SK-N-SH (cell line): ENCODE measurements at regions not wholly inside any gene's neighbourhood (a gene's known extent, or its start where the extent isn't known, plus 50 kb on each side); places are given as distances from the start of the nearest gene placed in this dataset.

Source experiments
- CTCF ChIP-seq: fragments of 200-600 bp; sonication (generic); IDR thresholded peaks from 2 replicates; pipeline ENCODE4 v1.6.1; 2017; ENCODE audit warnings: antibody characterized with exemption, mild to moderate bottlenecking, moderate library complexity
- POLR2AphosphoS5 ChIP-seq: IDR thresholded peaks from 2 replicates; pipeline ENCODE4 v1.6.1; 2012; ENCODE audit warnings: low read depth, low read length
- RAD21 ChIP-seq: IDR thresholded peaks from 2 replicates; pipeline ENCODE4 v1.6.1; 2012; ENCODE audit warnings: mild to moderate bottlenecking, low read length
- RCOR1 ChIP-seq: fragments of 150-350 bp; IDR thresholded peaks from 2 replicates; pipeline ENCODE4 v1.6.1; 2017; ENCODE audit warnings: antibody characterized with exemption, low read length
- SIN3A ChIP-seq: IDR thresholded peaks from 2 replicates; pipeline ENCODE4 v1.6.1; 2012; ENCODE audit warnings: low read depth, mild to moderate bottlenecking, low read length, moderate library complexity, borderline replicate concordance
- TAF1 ChIP-seq: IDR thresholded peaks from 2 replicates; pipeline ENCODE4 v1.6.1; 2012; ENCODE audit warnings: low read depth, mild to moderate bottlenecking, low read length, moderate library complexity, borderline replicate concordance
- TEAD4 ChIP-seq: IDR thresholded peaks from 2 replicates; pipeline ENCODE4 v1.4.0; 2012; ENCODE audit warnings: mild to moderate bottlenecking, borderline replicate concordance; ENCODE audit not compliant: insufficient read depth
- TF ChIP-seq, protein P1 (sequence below): fragments of 150-350 bp; IDR thresholded peaks from 2 replicates; pipeline ENCODE4 v1.6.1; 2017; ENCODE audit warnings: antibody characterized with exemption, low read length, low read depth, borderline replicate concordance
- TF ChIP-seq, protein P2 (sequence below): IDR thresholded peaks from 2 replicates; pipeline ENCODE4 v1.4.0; 2012; ENCODE audit warnings: low read depth, borderline replicate concordance
- TF ChIP-seq, protein P3 (sequence below): IDR thresholded peaks from 2 replicates; pipeline ENCODE4 v1.6.1; 2012; ENCODE audit warnings: mild to moderate bottlenecking, low read depth, low read length, moderate library complexity

- TF ChIP-seq RCOR1 = no peak
- TF ChIP-seq, protein P1, sequence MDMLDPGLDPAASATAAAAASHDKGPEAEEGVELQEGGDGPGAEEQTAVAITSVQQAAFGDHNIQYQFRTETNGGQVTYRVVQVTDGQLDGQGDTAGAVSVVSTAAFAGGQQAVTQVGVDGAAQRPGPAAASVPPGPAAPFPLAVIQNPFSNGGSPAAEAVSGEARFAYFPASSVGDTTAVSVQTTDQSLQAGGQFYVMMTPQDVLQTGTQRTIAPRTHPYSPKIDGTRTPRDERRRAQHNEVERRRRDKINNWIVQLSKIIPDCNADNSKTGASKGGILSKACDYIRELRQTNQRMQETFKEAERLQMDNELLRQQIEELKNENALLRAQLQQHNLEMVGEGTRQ = no peak
- TF ChIP-seq POLR2AphosphoS5 = no peak
- no peak for TF ChIP-seq TAF1
- no peak for TF ChIP-seq CTCF
- TF ChIP-seq, protein P2, sequence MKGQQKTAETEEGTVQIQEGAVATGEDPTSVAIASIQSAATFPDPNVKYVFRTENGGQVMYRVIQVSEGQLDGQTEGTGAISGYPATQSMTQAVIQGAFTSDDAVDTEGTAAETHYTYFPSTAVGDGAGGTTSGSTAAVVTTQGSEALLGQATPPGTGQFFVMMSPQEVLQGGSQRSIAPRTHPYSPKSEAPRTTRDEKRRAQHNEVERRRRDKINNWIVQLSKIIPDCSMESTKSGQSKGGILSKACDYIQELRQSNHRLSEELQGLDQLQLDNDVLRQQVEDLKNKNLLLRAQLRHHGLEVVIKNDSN = no peak
- TF ChIP-seq TEAD4 = no peak
- no peak for TF ChIP-seq RAD21
- TF ChIP-seq, protein P3, sequence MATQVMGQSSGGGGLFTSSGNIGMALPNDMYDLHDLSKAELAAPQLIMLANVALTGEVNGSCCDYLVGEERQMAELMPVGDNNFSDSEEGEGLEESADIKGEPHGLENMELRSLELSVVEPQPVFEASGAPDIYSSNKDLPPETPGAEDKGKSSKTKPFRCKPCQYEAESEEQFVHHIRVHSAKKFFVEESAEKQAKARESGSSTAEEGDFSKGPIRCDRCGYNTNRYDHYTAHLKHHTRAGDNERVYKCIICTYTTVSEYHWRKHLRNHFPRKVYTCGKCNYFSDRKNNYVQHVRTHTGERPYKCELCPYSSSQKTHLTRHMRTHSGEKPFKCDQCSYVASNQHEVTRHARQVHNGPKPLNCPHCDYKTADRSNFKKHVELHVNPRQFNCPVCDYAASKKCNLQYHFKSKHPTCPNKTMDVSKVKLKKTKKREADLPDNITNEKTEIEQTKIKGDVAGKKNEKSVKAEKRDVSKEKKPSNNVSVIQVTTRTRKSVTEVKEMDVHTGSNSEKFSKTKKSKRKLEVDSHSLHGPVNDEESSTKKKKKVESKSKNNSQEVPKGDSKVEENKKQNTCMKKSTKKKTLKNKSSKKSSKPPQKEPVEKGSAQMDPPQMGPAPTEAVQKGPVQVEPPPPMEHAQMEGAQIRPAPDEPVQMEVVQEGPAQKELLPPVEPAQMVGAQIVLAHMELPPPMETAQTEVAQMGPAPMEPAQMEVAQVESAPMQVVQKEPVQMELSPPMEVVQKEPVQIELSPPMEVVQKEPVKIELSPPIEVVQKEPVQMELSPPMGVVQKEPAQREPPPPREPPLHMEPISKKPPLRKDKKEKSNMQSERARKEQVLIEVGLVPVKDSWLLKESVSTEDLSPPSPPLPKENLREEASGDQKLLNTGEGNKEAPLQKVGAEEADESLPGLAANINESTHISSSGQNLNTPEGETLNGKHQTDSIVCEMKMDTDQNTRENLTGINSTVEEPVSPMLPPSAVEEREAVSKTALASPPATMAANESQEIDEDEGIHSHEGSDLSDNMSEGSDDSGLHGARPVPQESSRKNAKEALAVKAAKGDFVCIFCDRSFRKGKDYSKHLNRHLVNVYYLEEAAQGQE = no peak
- no peak for TF ChIP-seq SIN3A
Observed at GRCh38 chr3:87448558-87448957, 172.2 kb upstream of the POU1F1 start.
